GF-D8 (cell line): ENCODE measurements at regions not wholly inside any gene's neighbourhood (a gene's known extent, or its start where the extent isn't known, plus 50 kb on each side); places are given as distances from the start of the nearest gene placed in this dataset.
"Not testable (repeated sequence)": the region's sequence is repeated elsewhere in the genome, so short reads cannot be mapped to it uniquely, and the experiment has no call there.

Source experiments
- DNase-seq: peaks from one replicate; lab custom pipeline; 2025; lab: John Stamatoyannopoulos, UW

DNA sequence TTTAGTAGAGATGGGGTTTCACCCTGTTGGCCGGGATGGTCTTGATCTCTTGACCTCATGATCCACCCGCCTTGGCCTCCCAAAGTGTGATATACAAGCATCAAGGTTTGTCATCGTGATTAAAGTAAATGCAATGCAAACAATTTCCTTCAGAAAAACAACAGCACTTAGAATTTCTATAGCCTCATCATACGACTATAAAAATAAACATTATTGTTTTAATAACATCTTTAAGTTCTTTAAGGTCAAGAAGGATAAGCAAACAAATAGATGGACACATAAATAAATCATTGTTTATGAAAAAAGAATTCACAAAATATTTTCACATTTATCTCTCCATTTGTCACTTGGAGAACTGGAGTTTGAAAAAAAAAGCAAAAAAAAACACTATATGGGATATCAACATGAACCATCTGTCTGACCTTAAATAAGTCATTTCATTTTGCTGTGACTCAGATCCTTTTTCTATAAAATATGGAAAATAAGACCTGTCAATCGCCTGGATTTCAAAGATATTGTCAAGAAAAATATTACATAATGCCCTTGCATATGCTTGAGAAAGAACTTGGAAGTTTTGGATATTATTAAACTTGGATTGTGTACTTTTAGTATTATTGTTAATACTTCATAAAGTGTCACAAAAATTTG is 642.0 kb upstream of the KCNMB2 start:
- DNase-seq: no peak

DNA sequence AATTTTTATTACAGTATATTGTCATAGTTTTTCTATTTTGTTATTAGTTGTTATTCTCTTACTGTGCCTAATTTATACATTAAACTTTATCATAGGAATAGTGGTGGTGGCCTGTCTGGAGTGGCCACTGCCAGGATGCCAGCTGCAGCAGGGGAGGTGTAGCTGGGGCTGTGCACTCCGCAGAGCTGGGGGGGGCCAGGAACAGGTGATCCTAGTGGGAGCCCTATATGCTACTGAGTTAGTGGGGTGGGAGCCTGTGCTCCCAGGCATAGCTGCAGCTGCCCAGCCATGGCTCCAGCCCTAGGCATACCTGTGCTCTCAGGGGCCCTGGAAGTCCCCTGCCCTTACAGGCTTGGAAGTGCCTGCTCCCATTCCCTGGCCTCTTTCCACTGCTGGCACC is 638.1 kb upstream of the KCNMB2 start:
- no peak for DNase-seq

DNA sequence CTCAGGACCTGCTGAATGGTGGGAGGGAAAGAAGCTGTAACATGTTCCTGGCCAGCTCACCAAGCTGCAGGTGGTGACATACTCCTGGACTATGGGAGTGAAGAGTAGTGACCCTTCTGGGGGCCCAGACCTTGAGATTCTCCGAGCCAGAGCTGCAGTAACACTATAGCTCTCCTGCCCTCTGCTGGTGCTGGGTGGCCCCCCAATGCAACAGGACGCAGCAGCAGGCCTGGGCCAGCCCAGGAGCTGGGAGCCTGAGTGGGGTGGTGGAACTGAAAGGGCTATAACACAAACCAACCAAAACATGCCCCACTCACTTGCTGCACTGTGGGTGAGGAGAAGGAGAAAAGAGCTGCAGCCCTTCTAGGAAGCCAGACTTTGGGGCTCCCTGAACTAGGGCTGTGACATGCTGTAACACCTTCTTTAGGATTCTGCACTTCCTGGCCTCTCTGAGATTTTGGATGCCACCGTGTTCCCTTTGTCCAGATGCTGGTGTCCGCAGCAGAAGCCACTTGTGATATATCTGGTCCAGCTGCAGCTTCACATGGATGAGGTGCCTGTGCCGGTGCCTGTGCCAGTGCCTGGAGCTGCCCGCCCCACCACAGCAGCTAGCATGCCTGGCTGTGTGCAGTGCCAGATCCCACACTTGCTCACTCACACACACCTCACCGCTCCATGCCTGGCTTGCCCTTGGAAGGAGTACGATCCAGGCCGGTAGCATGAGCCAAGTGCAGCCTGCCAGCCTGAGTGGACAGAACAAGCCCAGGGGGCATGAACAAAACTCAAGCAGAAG is 636.8 kb upstream of the KCNMB2 start:
- DNase-seq: no peak

- no peak for DNase-seq
These were observed 633.4 kb upstream of the KCNMB2 start for GRCh38 chr3:177902876-177903275.

GRCh38 chr3:177904621-177905020 is 631.6 kb upstream of the KCNMB2 start:
- no peak for DNase-seq

DNA sequence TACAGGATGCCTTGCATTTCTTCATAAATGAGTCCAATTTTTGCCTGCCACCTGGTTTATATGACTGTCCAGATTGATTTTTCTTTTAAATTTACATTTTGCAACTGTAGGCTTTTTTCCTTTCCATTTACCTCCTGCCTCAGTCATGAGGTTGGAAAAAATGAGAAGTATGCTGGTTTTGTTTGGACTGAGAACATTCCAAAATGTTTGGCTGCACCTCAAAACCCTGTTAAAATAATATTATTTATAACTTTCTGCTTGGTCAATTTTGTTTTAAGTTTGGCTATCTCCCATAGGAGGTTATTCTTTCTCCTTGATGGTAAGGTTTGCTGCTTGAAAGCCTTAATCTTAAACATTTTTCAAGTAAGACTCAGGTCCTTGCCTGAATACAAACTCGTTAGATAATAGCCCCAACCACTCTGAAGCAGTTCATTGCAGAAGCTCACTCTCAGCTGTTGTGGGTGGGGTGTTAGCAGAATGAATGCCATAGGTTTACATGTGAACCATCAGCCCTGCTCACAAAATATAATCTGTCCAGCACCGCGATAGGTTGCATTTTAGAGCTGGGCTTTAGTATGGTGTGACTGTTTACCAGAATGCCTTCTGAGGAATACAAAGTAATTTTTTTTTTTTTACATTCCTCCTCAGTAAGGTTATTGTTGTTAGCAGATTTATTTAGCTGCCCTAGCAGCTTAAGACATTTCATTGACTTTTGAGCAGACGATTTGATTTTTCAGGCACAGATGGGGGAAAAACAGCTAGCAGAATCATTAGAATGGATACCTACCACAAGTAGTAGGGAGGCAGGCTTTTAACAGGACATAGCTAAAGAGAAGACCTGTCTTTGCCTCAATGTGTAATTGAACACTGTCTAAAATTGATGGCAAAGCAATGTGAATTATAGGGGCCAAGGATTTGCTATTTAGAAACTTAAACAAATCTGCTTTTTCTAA is 630.8 kb upstream of the KCNMB2 start:
- no peak for DNase-seq

DNA sequence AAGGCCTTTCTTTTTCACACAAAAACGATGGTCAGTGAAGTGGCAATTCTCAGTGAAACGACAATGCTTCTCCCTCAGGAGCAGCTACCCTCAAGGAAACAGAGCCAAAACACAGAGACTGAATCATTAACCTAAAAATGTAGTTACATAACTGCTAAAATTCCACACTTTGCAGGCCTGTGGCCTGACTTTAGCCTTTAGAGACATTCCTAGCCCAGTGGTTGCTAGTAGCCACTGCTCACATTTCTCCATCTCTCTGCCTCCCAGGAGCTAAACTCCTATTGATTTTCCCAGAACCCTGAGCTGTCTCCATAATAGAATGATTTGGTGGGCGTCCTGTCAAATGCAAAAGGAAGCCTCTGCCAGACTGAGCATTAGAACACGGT is 630.1 kb upstream of the KCNMB2 start:
- no peak for DNase-seq

- no peak for DNase-seq
These were observed 629.5 kb upstream of the KCNMB2 start for GRCh38 chr3:177906578-177907229.

DNA sequence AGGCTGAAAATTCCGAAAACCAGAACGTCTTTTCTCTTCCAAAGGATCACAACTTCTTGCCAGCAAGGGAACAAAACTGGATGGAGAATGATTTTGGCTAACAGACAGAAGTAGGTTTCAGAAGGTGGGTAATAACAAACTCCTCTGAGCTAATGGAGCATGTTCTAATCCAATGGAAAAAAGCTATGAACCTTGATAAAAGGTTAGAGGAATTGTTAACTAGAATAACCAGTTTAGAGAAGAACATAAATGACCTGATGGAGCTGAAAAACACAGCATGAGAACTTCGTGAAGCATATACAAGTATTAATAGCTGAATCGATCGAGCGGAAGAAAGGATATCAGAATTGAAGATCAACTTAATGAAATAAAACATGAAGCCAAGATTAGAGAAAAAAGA is 626.7 kb upstream of the KCNMB2 start:
- not testable (repeated sequence) for DNase-seq

DNA sequence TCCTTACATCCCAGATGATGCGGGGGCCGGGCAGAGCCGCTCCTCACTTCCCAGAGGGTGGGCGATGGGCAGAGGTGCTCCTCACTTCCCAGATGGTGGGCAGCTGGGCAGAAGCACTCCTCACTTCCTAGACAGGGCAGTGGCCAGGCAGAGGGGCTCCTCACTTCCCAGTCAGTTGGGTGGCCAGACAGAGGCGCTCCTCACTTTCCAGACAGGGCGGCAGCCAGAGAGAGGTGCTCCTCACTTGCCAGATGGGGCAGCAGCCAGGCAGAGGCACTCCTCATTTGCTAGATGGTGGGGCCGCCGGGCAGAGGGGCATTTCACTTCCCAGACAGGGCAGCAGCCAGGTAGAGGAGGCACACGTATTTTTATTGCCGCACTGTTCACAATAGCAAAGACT is 622.0 kb upstream of the KCNMB2 start:
- no peak for DNase-seq

- no peak for DNase-seq
These were observed 619.8 kb upstream of the KCNMB2 start for GRCh38 chr3:177916461-177916860.

DNA sequence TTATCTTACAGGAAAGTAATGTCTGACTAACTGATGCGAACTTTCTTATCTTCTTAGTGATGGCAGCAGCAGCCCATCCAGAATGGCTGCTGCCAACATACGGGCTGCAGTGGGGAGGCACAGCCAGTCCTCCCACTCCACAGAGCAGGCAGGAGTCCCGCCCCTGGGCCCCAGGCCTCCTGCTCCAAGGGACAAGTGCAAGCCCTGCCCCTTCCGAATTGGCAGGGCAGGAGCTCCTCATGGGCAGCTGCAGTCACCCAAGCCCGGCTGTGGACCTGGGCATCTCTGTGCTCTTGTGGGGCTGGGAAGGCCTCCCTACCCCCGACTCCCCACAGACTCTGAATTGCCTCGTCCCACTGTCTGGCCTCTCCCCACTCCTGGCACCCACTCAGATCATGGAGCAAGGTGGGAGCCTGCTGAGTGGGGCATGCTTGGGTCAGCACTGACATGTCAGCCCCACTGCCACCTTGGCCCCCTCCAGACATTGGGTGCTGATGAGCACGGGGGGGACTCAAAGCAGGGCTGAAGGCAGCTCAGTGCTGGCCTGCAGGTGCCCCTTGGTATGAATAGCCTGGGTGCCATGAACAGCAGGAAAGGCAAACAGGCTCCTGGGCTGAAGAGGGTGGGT is 618.9 kb upstream of the KCNMB2 start:
- DNase-seq: no peak

GRCh38 chr3:177921153-177921552 is 615.1 kb upstream of the KCNMB2 start:
- no peak for DNase-seq

DNA sequence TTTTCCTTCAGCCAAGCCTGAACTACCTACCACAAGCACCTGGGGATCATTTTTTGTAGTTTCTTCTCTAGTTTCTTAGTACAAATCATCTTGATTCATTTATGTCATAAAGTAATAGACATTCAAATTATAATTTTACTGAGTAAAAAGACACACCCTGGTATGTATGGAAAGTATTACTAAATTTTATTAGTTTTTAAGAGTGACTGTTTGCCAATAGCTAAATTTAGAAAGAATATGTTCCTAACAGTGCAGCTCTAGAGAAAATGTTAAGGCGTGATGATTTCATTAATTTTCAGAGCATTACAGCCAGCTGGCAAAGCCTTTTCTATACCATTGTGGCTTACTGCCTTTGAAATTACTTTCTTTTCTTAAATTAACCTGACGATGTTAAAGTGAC is 612.0 kb upstream of the KCNMB2 start:
- no peak for DNase-seq

GRCh38 chr3:177928172-177928873 is 607.9 kb upstream of the KCNMB2 start:
- DNase-seq: no peak

DNA sequence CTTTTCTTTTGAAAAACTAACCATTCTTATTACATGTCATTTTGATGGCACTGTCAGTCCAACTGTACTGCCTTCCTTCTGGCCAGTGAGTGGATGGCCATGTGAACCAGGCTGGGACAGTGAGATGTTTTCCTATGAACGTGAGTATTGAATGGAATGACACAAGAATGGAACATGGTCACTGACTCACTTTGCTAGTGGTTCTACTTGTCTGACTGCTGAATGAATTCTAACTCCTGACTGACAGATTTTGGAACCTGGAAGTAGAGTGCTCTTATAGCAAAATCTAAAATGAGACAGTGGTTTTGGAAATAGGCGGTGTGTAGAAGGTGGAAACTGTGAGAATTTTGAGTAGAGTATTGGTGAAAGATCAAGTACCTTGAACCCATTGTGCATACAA is 606.9 kb upstream of the KCNMB2 start:
- DNase-seq: no peak

DNA sequence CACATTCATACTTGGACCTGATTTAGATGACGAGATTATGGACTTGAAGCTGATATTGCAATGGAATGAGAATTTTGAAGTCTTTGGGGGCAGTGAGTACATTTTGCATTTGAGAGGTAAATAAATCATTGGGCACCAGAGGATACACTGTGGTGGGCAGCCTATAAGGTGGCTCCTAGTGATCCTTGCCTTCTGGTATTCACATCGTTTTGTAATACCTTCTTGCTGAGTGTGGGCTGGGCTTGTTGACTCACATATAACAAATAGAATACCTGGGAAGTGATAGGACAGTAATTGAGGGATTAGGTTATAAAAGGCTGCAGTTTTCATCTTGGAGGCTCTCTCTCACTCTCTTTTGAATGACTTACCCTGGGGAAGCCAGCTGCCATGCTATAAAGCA is 605.5 kb upstream of the KCNMB2 start:
- no peak for DNase-seq

- DNase-seq: no peak
These were observed 604.9 kb upstream of the KCNMB2 start for GRCh38 chr3:177931346-177931745.

DNA sequence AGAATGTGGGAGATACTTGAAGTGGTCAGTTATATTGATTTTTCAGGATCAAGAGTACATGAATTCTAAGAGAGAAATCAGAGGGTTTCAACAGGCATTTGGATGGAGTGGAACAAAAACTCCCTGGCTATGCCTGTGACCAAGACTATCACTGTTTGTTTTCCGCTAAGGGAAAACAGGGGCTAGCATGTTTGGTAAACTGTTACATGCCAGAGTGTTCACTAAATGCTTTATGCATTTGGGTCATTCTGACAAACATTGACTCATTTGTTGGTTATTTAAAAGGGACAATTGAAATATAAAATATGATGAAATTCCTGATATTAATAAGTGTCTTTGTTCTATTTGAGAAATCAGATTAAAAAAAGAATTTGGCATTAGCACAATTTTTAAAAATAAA is 603.9 kb upstream of the KCNMB2 start:
- DNase-seq: no peak

GRCh38 chr3:177932750-177933660 is 603.2 kb upstream of the KCNMB2 start:
- DNase-seq: peak; percentile 59
